WTC11 (cell line): ENCODE measurements at regions not wholly inside any gene's neighbourhood (a gene's known extent, or its start where the extent isn't known, plus 50 kb on each side); places are given as distances from the start of the nearest gene placed in this dataset.

Source experiments
- ATAC-seq: fragments of 200-7000 bp; cut with Tn5 transposase; 2 replicates; pipeline ENCODE4 v1.10.0; 2021; ENCODE audit warnings: mild to moderate bottlenecking, moderate library complexity
- CTCF ChIA-PET: fragments of 300-600 bp; sonication (Branson Sonifier 250); formaldehyde crosslinking; loops from one replicate; lab custom pipeline; 2021; ENCODE audit warnings: antibody characterized with exemption; lab: Charles Lee
- POLR2A ChIA-PET: fragments of 350-600 bp; sonication (Branson Sonifier 250); formaldehyde crosslinking; loops from one replicate; lab custom pipeline; 2021; ENCODE audit warnings: antibody characterized with exemption; lab: Charles Lee
- DNase-seq: peaks from one replicate; pipeline ENCODE4 v3.0.0; 2021; ENCODE audit warnings: low spot score
- H3K27ac Mint-ChIP-seq: 2 replicates; pipeline ENCODE4 v1.8.0; 2021; ENCODE audit warnings: mixed read lengths
- H3K27me3 Mint-ChIP-seq: 2 replicates; pipeline ENCODE4 v1.8.0; 2021; ENCODE audit warnings: low read depth, mild to moderate bottlenecking, moderate library complexity, mixed read lengths
- H3K36me3 Mint-ChIP-seq: 2 replicates; pipeline ENCODE4 v1.8.0; 2021; ENCODE audit warnings: mixed read lengths
- H3K4me1 Mint-ChIP-seq: 2 replicates; pipeline ENCODE4 v1.8.0; 2022; ENCODE audit warnings: mixed read lengths
- H3K4me3 Mint-ChIP-seq: 2 replicates; pipeline ENCODE4 v1.8.0; 2021; ENCODE audit warnings: mild to moderate bottlenecking, moderate library complexity, mixed read lengths
- H3K9me3 Mint-ChIP-seq: 2 replicates; pipeline ENCODE4 v1.8.0; 2021; ENCODE audit warnings: mixed read lengths
- ARID4B ChIP-seq: sonication (generic); formaldehyde crosslinking; IDR thresholded peaks from 2 replicates; pipeline ENCODE4 v1.8.0; 2023; ENCODE audit warnings: missing genetic modification reagents, mild to moderate bottlenecking, borderline replicate concordance
- ATF6 ChIP-seq: sonication (generic); formaldehyde crosslinking; IDR thresholded peaks from 2 replicates; pipeline ENCODE4 v1.8.1; 2023; ENCODE audit warnings: mild to moderate bottlenecking, missing genetic modification reagents
- CDX4 ChIP-seq: fragments of 250-450 bp; sonication (Bioruptor Pico); IDR thresholded peaks from 2 replicates; pipeline ENCODE4 v1.9.0; 2021; ENCODE audit warnings: moderate library complexity, mild to moderate bottlenecking, inconsistent platforms, borderline replicate concordance
- E2F1 ChIP-seq: sonication (generic); formaldehyde crosslinking; IDR thresholded peaks from 2 replicates; pipeline ENCODE4 v1.8.0; 2022; ENCODE audit warnings: mild to moderate bottlenecking, missing genetic modification reagents
- ETV6 ChIP-seq: sonication (generic); formaldehyde crosslinking; IDR thresholded peaks from 2 replicates; pipeline ENCODE4 v1.8.1; 2022; ENCODE audit warnings: mild to moderate bottlenecking, missing genetic modification reagents
- GRHL2 ChIP-seq: fragments of 250-450 bp; sonication (Bioruptor Pico); IDR thresholded peaks from 2 replicates; pipeline ENCODE4 v1.8.0; 2022; ENCODE audit warnings: mild to moderate bottlenecking, moderate library complexity; ENCODE audit not compliant: insufficient replicate concordance, severe bottlenecking
- JAZF1 ChIP-seq: fragments of 250-450 bp; sonication (Bioruptor Pico); IDR thresholded peaks from 2 replicates; pipeline ENCODE4 v1.9.0; 2021; ENCODE audit warnings: moderate library complexity, mild to moderate bottlenecking, inconsistent platforms
- MAX ChIP-seq: sonication (generic); formaldehyde crosslinking; IDR thresholded peaks from 2 replicates; pipeline ENCODE4 v1.8.0; 2022; ENCODE audit warnings: mild to moderate bottlenecking, missing genetic modification reagents
- NFATC4 ChIP-seq: fragments of 250-450 bp; sonication (Bioruptor Pico); IDR thresholded peaks from 2 replicates; pipeline ENCODE4 v1.9.0; 2021; ENCODE audit warnings: mild to moderate bottlenecking
- OVOL2 ChIP-seq: fragments of 250-450 bp; sonication (Bioruptor Pico); IDR thresholded peaks from 2 replicates; pipeline ENCODE4 v1.9.0; 2021; ENCODE audit warnings: mild to moderate bottlenecking, borderline replicate concordance
- SMAD4 ChIP-seq: sonication (generic); formaldehyde crosslinking; IDR thresholded peaks from 2 replicates; pipeline ENCODE4 v1.8.0; 2022; ENCODE audit warnings: mild to moderate bottlenecking, missing genetic modification reagents
- STAT6 ChIP-seq: sonication (generic); formaldehyde crosslinking; conservative IDR thresholded peaks from 2 replicates; pipeline ENCODE4 v1.8.1; 2023; ENCODE audit warnings: mild to moderate bottlenecking, low read depth, missing genetic modification reagents, moderate library complexity
- ZBTB21 ChIP-seq: sonication (generic); formaldehyde crosslinking; IDR thresholded peaks from 2 replicates; pipeline ENCODE4 v1.8.1; 2023; ENCODE audit warnings: mild to moderate bottlenecking, missing genetic modification reagents, borderline replicate concordance
- ZMAT4 ChIP-seq: fragments of 250-450 bp; sonication (Bioruptor Pico); IDR thresholded peaks from 2 replicates; pipeline ENCODE4 v1.9.0; 2021; ENCODE audit warnings: mild to moderate bottlenecking
- ZNF512 ChIP-seq: sonication (generic); formaldehyde crosslinking; IDR thresholded peaks from 2 replicates; pipeline ENCODE4 v1.8.1; 2022; ENCODE audit warnings: missing genetic modification reagents, borderline replicate concordance

- no peak for TF ChIP-seq ATF6 (CRISPR knock-in tag)
- TF ChIP-seq ETV6 (CRISPR knock-in tag): no peak
- no peak for TF ChIP-seq GRHL2 (CRISPR knock-in tag)
- no peak for TF ChIP-seq CDX4 (CRISPR knock-in tag)
- no peak for TF ChIP-seq ZNF512 (CRISPR knock-in tag)
- no peak for TF ChIP-seq ARID4B (CRISPR knock-in tag)
Measured at GRCh38 chr6:92111386-92111785, 1308.0 kb downstream of the EPHA7 start (continued).

- Mint-ChIP-seq H3K36me3 (no peaks in the 10 kb centered on the region), H3K4me3 (no peak overlapping the region), H3K4me1 (peaks cover 15% of the 10 kb centered on the region), H3K27ac (peak overlapping the region; percentile 14; the same call in 1 of the 2 replicates), H3K9me3 (no peaks in the 10 kb centered on the region), H3K27me3 (no peaks in the 10 kb centered on the region)
- ATAC-seq: no peak
- ChIA-PET POLR2A (no interaction called here), CTCF (no interaction called here)
- no peak for TF ChIP-seq NFATC4
- TF ChIP-seq STAT6: no peak
- no peak for TF ChIP-seq ZBTB21 (CRISPR knock-in tag)
- TF ChIP-seq SMAD4 (CRISPR knock-in tag): no peak
- no peak for TF ChIP-seq ZMAT4 (CRISPR knock-in tag)
- TF ChIP-seq OVOL2 (CRISPR knock-in tag): no peak
- no peak for TF ChIP-seq MAX
- no peak for TF ChIP-seq CDX4 (CRISPR knock-in tag)
- TF ChIP-seq E2F1 (CRISPR knock-in tag): no peak
- TF ChIP-seq JAZF1 (CRISPR knock-in tag): no peak
- DNase-seq: no peak
Measured at GRCh38 chr6:92110403-92110802, 1309.0 kb downstream of the EPHA7 start.
